ENCODE measurements at regions not wholly inside any gene's neighbourhood (a gene's known extent, or its start where the extent isn't known, plus 50 kb on each side); places are given as distances from the start of the nearest gene placed in this dataset.

DNA sequence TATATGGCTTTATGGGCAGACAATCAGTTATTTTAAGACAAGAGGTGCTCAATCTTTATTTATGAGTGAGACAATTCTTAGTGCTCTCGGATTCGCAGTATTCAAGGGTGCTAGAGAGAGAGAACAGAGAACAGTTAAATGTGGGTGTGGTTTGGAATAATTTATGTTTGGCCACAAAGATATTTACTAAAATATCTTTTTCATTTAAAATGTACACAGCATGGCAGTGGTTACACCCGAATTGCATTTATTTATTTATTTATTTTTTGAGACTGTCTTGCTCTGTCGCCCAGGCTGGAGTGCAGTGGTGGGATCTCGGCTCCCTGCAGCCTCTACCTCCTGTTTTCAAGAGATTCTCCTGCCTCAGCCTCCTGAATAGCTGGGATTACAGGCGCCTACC lies 109.2 kb downstream of the CDCA7 start:
- no peaks in the 10 kb centered on the region for H3K36me3 ChIP-seq
- TF ChIP-seq POLR2A (IDR thresholded peaks at IDR 0.05) (no peak), POLR2AphosphoS5 (IDR thresholded peaks at IDR 0.05) (no peak)
- TF ChIP-seq, protein P1, sequence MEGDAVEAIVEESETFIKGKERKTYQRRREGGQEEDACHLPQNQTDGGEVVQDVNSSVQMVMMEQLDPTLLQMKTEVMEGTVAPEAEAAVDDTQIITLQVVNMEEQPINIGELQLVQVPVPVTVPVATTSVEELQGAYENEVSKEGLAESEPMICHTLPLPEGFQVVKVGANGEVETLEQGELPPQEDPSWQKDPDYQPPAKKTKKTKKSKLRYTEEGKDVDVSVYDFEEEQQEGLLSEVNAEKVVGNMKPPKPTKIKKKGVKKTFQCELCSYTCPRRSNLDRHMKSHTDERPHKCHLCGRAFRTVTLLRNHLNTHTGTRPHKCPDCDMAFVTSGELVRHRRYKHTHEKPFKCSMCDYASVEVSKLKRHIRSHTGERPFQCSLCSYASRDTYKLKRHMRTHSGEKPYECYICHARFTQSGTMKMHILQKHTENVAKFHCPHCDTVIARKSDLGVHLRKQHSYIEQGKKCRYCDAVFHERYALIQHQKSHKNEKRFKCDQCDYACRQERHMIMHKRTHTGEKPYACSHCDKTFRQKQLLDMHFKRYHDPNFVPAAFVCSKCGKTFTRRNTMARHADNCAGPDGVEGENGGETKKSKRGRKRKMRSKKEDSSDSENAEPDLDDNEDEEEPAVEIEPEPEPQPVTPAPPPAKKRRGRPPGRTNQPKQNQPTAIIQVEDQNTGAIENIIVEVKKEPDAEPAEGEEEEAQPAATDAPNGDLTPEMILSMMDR (IDR thresholded peaks at IDR 0.05), result no peak
- DNase-seq (ENCODE audit: low spot score), result no peak
- no peaks in the 10 kb centered on the region for H3K9me3 ChIP-seq
- H3K27me3 ChIP-seq (replicated peaks; ENCODE audit: insufficient read depth), result no peaks in the 10 kb centered on the region
- no peak overlapping the region for H3K27ac ChIP-seq
- no peak overlapping the region for H3K4me3 ChIP-seq
- 96% methylated on average over 6 of the region's 6 CpGs for WGBS
- no peaks in the 10 kb centered on the region for H3K4me1 ChIP-seq (replicated peaks)
- intact Hi-C loops (cut with DNase I), result no loop called here

DNA sequence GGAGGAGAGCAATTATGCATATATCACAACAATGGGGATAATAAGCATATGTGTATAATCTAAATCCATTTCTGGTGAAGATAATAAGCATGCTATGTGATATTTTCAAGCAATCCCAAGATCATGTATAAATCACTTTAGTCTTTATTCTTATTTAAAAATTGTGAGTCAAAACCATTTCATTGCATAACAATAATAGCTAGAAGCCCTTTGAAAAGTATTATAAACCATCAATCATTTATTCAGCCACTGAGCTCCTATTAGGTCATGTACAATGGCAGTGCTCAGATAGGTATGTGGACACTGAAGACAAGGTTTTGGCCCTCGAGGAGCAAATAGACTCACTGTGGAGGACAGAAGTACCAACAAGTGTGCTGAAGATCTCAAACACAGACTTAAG lies 113.1 kb downstream of the CDCA7 start:
- Histone ChIP-seq H3K27ac (no peak overlapping the region), H3K27me3 (replicated peaks; ENCODE audit: insufficient read depth) (no peaks in the 10 kb centered on the region), H3K4me1 (replicated peaks) (no peaks in the 10 kb centered on the region), H3K4me3 (no peak overlapping the region), H3K9me3 (no peaks in the 10 kb centered on the region), H3K36me3 (no peaks in the 10 kb centered on the region)
- intact Hi-C loops (cut with DNase I), result no loop called here
- 71% methylated on average over 1 of the region's 1 CpG for WGBS
- TF ChIP-seq, protein P1 (IDR thresholded peaks at IDR 0.05), result no peak
- TF ChIP-seq POLR2A (IDR thresholded peaks at IDR 0.05) (no peak), POLR2AphosphoS5 (IDR thresholded peaks at IDR 0.05) (no peak)
- no peak for DNase-seq (ENCODE audit: low spot score)

DNA sequence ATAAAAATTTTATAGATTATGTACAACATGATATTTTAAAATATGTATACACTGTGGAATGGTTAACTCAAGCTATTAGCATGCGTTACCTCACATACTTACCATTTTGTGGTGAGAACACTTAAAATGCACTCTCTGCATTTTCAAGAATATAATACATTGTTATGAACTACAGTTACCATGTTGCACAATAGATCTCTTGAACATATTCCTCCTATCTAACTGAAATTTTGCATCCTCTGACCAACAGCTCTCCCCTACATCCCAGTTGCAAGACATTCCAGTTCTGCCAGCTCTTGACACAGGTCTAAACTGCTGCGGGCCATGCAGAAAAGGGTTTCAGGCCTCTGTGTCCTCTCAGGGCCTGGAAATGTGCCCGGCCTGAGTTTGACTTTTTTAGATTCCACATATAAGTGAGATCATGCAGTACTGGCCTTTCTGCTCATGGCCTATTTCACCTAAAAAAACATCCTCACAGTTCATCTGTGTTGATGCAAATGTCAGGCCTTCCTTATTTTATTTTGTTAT lies 113.7 kb downstream of the CDCA7 start:
- 89% methylated on average over 3 of the region's 3 CpGs for WGBS
- Histone ChIP-seq H3K9me3 (no peaks in the 10 kb centered on the region), H3K27me3 (replicated peaks; ENCODE audit: insufficient read depth) (no peaks in the 10 kb centered on the region), H3K36me3 (no peaks in the 10 kb centered on the region), H3K4me1 (replicated peaks) (no peaks in the 10 kb centered on the region), H3K27ac (no peak overlapping the region), H3K4me3 (no peak overlapping the region)
- DNase-seq (ENCODE audit: low spot score), result no peak
- intact Hi-C loops (cut with DNase I), result no loop called here
- TF ChIP-seq POLR2A (IDR thresholded peaks at IDR 0.05), result no peak
- TF ChIP-seq, protein P1 (IDR thresholded peaks at IDR 0.05), result no peak
- no peak for TF ChIP-seq POLR2AphosphoS5 (IDR thresholded peaks at IDR 0.05)

DNA sequence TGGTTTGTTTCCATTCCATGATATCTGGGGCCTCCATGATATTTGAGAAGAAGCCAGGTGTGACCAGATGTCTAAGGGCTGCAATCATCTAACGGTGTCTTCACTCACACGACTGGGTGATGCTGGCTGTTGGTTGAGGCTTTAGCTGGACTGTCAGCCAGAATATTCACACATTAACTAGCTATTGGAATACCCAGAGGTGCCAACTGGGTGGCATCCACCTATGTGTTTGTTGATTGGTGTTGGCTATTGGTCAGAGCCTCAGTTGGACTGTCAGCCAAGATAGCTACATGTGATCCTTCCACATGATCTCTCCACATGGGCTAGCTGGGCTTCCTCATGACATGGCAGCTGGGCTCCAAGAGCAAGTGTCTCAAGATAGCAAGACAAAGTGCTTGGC lies 117.4 kb downstream of the CDCA7 start:
- WGBS, result 47% methylated on average over 2 of the region's 2 CpGs
- Histone ChIP-seq H3K36me3 (no peaks in the 10 kb centered on the region), H3K9me3 (no peaks in the 10 kb centered on the region), H3K27me3 (replicated peaks; ENCODE audit: insufficient read depth) (no peaks in the 10 kb centered on the region), H3K4me3 (no peak overlapping the region), H3K27ac (no peak overlapping the region), H3K4me1 (replicated peaks) (no peaks in the 10 kb centered on the region)
- DNase-seq (ENCODE audit: low spot score), result no peak
- TF ChIP-seq, protein P1 (IDR thresholded peaks at IDR 0.05), result no peak
- TF ChIP-seq POLR2A (IDR thresholded peaks at IDR 0.05), result no peak
- TF ChIP-seq POLR2AphosphoS5 (IDR thresholded peaks at IDR 0.05), result no peak
- intact Hi-C loops (cut with DNase I), result no loop called here

DNA sequence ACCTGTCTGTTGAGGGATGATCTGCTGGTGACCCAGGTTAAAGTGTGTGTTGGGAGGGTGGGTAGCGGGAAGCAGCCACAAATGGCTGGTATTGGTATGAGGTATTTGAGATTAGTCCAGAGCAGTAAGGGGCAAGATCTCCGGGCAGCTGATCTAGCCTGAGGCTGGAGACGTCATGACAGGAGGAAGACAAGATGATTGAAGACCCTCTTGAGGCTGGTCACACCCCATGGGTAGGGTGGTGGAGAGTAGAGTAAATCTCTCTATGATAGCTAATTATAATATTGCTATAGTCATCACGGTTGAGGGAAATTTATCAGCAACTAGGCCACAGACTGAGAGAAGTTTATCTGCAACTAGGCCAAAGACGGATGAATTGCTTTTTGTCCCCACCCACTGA lies 128.5 kb downstream of the CDCA7 start:
- intact Hi-C loops (cut with DNase I), result no loop called here

More for the DNA sequence above, 128.5 kb downstream of the CDCA7 start:
- Histone ChIP-seq H3K4me1 (replicated peaks) (no peaks in the 10 kb centered on the region), H3K27ac (no peak overlapping the region), H3K36me3 (no peaks in the 10 kb centered on the region), H3K4me3 (no peak overlapping the region), H3K9me3 (no peaks in the 10 kb centered on the region), H3K27me3 (replicated peaks; ENCODE audit: insufficient read depth) (peaks cover 2% of the 10 kb centered on the region)
- TF ChIP-seq, protein P1 (IDR thresholded peaks at IDR 0.05), result no peak
- TF ChIP-seq POLR2A (IDR thresholded peaks at IDR 0.05) (no peak), POLR2AphosphoS5 (IDR thresholded peaks at IDR 0.05) (no peak)
- no peak for DNase-seq (ENCODE audit: low spot score)
- WGBS, result 86% methylated on average over 5 of the region's 5 CpGs

Data from prostate gland (tissue), 2 donors.